ENCODE measurements at regions not wholly inside any gene's neighbourhood (a gene's known extent, or its start where the extent isn't known, plus 50 kb on each side); places are given as distances from the start of the nearest gene placed in this dataset.

- H3K27ac ChIP-seq = no peak overlapping the region
- no peaks in the 10 kb centered on the region for H3K4me1 Mint-ChIP-seq
- H2AFZ ChIP-seq (replicated peaks) = no peak overlapping the region
- TF ChIP-seq EZH2phosphoT487 (IDR thresholded peaks at IDR 0.05) (no peak), EZH2 (IDR thresholded peaks at IDR 0.05) (no peak), CTCF (IDR thresholded peaks at IDR 0.05) (no peak)
- no peak overlapping the region for H3K9ac ChIP-seq
- no peaks in the 10 kb centered on the region for H3K4me1 ChIP-seq
- H3K36me3 Mint-ChIP-seq = no peaks in the 10 kb centered on the region
- no peaks in the 10 kb centered on the region for H3K9me3 ChIP-seq (ENCODE audit: low read depth)
- H3K27me3 ChIP-seq = no peaks in the 10 kb centered on the region
- H4K20me1 ChIP-seq (ENCODE audit: low read depth) = no peaks in the 10 kb centered on the region
- H3K4me3 Mint-ChIP-seq = no peak overlapping the region
- no peak overlapping the region for H3K4me2 ChIP-seq
- H3K4me3 ChIP-seq = no peak overlapping the region
- no peak overlapping the region for H3K27ac Mint-ChIP-seq
- no peak for DNase-seq (ENCODE audit: low spot score)
- no peaks in the 10 kb centered on the region for H3F3A ChIP-seq (ENCODE audit: low read depth)
- H3K9me3 Mint-ChIP-seq = peaks cover 2% of the 10 kb centered on the region
- no peaks in the 10 kb centered on the region for H3K36me3 ChIP-seq
- H3K79me2 ChIP-seq (ENCODE audit: low read depth) = no peaks in the 10 kb centered on the region
- H3K27me3 Mint-ChIP-seq (ENCODE audit: insufficient read depth, low read depth) = peaks cover 2% of the 10 kb centered on the region
Measured at GRCh38 chr4:54423066-54423465, 194.0 kb downstream of the PDGFRA start.

- Histone ChIP-seq H3F3A (ENCODE audit: low read depth) (no peaks in the 10 kb centered on the region), H3K4me2 (no peak overlapping the region), H3K27me3 (peaks cover 3% of the 10 kb centered on the region), H3K4me3 (no peak overlapping the region), H3K9me3 (ENCODE audit: low read depth) (no peaks in the 10 kb centered on the region), H3K36me3 (no peaks in the 10 kb centered on the region), H3K27ac (no peak overlapping the region), H2AFZ (replicated peaks) (no peak overlapping the region), H3K79me2 (ENCODE audit: low read depth) (no peaks in the 10 kb centered on the region), H3K9ac (no peak overlapping the region), H4K20me1 (ENCODE audit: low read depth) (no peaks in the 10 kb centered on the region), H3K4me1 (no peaks in the 10 kb centered on the region)
- no peak for DNase-seq (ENCODE audit: low spot score)
- Mint-ChIP-seq H3K9me3 (peaks cover 3% of the 10 kb centered on the region), H3K4me1 (no peaks in the 10 kb centered on the region), H3K4me3 (no peak overlapping the region), H3K27ac (no peak overlapping the region), H3K27me3 (ENCODE audit: insufficient read depth, low read depth) (no peaks in the 10 kb centered on the region), H3K36me3 (no peaks in the 10 kb centered on the region)
- no peak for TF ChIP-seq CTCF (IDR thresholded peaks at IDR 0.05)
- TF ChIP-seq EZH2phosphoT487 (IDR thresholded peaks at IDR 0.05) = no peak
- no peak for TF ChIP-seq EZH2 (IDR thresholded peaks at IDR 0.05)
Measured at GRCh38 chr4:54427826-54428225, 198.7 kb downstream of the PDGFRA start.

GRCh38 chr4:54428940-54429339 lies 199.8 kb downstream of the PDGFRA start:
- H3K4me3 Mint-ChIP-seq = no peak overlapping the region
- Histone ChIP-seq H3K4me2 (no peak overlapping the region), H3K4me1 (no peaks in the 10 kb centered on the region), H3K36me3 (no peaks in the 10 kb centered on the region), H3F3A (ENCODE audit: low read depth) (no peaks in the 10 kb centered on the region), H3K79me2 (ENCODE audit: low read depth) (no peaks in the 10 kb centered on the region), H3K27me3 (peaks cover 5% of the 10 kb centered on the region), H3K9me3 (ENCODE audit: low read depth) (no peaks in the 10 kb centered on the region), H4K20me1 (ENCODE audit: low read depth) (no peaks in the 10 kb centered on the region), H3K4me3 (no peak overlapping the region), H2AFZ (replicated peaks) (no peak overlapping the region), H3K9ac (no peak overlapping the region), H3K27ac (no peak overlapping the region)
- peaks cover 4% of the 10 kb centered on the region for H3K27me3 Mint-ChIP-seq (ENCODE audit: insufficient read depth, low read depth)
- H3K27ac Mint-ChIP-seq = no peak overlapping the region
- peaks cover 3% of the 10 kb centered on the region for H3K9me3 Mint-ChIP-seq
- H3K4me1 Mint-ChIP-seq = no peaks in the 10 kb centered on the region
- TF ChIP-seq CTCF (IDR thresholded peaks at IDR 0.05) (no peak), EZH2 (IDR thresholded peaks at IDR 0.05) (no peak), EZH2phosphoT487 (IDR thresholded peaks at IDR 0.05) (no peak)
- DNase-seq (ENCODE audit: low spot score) = no peak
- no peaks in the 10 kb centered on the region for H3K36me3 Mint-ChIP-seq

Measured in neural progenitor cell (in vitro differentiated cells).